Loucy (cell line): ENCODE measurements at regions not wholly inside any gene's neighbourhood (a gene's known extent, or its start where the extent isn't known, plus 50 kb on each side); places are given as distances from the start of the nearest gene placed in this dataset.

ENCODE experiments used
- CTCF ChIP-seq: fragments of 200-600 bp; sonication (generic); conservative IDR thresholded peaks from 2 replicates; pipeline ENCODE4 v1.5.1; 2014; ENCODE audit warnings: mild to moderate bottlenecking, antibody characterized with exemption, low read length
- EZH2phosphoT487 ChIP-seq: fragments of 200-600 bp; IDR thresholded peaks from 2 replicates; pipeline ENCODE4 v1.6.1; 2018; ENCODE audit warnings: antibody characterized with exemption, mild to moderate bottlenecking, moderate library complexity, borderline replicate concordance

- TF ChIP-seq CTCF (no peak), EZH2phosphoT487 (no peak)
Measured at GRCh38 chr1:14539953-14540563, 58.4 kb upstream of the KAZN start.
